ENCODE measurements at regions not wholly inside any gene's neighbourhood (a gene's known extent, or its start where the extent isn't known, plus 50 kb on each side); places are given as distances from the start of the nearest gene placed in this dataset.
"Not testable (repeated sequence)": the region's sequence is repeated elsewhere in the genome, so short reads cannot be mapped to it uniquely, and the experiment has no call there.

GRCh38 chr11:29623144-29623722, 393.6 kb downstream of the KCNA4 start:
- no peak for DNase-seq (ENCODE audit: low spot score)

- DNase-seq (ENCODE audit: low spot score) = no peak
Measured at GRCh38 chr11:29616611-29617010, 400.2 kb downstream of the KCNA4 start.

DNA sequence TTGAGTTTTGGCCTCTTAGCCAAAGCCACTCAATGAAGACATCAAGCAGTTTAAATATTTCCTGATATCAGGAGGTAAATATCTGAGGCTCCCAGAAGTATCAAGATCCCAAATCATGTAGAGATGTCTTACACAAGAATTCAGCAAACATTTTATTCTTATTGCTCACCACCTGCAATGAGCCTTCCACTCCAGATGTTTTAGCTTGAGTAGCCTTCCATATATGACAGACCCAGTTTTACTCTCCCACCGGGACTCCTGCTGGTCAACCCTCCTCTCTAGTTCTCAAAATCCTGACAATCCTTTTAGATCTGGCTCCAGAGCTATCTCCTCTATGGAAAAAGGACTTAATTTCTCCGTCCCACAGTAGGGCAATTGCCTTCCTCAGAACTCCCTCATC, 404.4 kb downstream of the KCNA4 start:
- no peak for DNase-seq (ENCODE audit: low spot score)

GRCh38 chr11:29606330-29607031, 410.3 kb downstream of the KCNA4 start:
- no peak for DNase-seq (ENCODE audit: low spot score)

- DNase-seq (ENCODE audit: low spot score) = not testable (repeated sequence)
Measured at GRCh38 chr11:29600151-29600575, 416.7 kb downstream of the KCNA4 start.

- DNase-seq (ENCODE audit: low spot score) = no peak
Measured at GRCh38 chr11:29584342-29584741, 432.5 kb downstream of the KCNA4 start.

- no peak for DNase-seq (ENCODE audit: low spot score)
Measured at GRCh38 chr11:29578806-29579205, 438.0 kb downstream of the KCNA4 start.

GRCh38 chr11:29564486-29564885, 452.3 kb downstream of the KCNA4 start:
- DNase-seq (ENCODE audit: low spot score) = no peak

DNA sequence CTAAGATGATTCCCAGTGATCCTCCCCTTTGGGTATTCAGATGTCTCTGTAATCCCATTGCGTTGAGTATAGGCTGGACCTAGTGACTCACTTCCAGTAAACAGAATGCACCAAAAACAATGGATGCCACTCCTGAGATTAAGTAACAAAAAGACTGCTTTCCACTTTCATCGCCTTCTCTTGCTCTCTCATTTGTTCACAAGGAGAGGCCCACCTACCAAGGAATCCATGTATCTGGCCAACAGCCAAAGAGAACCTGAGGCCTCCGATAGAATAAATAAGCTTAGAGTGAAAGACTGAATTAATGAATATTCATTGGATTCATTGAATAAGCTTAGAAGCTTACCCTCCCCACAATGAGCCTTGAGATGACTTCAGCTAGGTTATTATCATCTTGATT, 454.6 kb downstream of the KCNA4 start:
- DNase-seq (ENCODE audit: low spot score) = no peak

DNA sequence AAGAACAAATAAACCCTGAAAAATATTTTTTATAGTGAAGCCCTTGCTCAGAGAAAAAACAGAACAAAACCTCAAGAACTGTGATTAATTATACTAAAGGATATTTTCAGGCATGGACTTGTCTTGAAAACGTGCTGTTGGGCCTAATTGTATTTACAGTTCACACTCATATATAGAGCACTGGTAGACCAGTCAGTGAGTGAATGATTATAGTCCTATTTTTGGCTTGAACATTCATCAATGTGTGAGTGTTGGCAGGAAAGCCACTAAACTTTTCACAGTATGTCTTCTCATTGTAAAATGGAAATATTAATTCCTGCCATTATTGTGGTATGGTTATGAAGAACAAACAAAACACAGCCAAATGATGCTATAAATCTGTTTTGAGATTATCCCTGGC, 462.8 kb downstream of the KCNA4 start:
- no peak for DNase-seq (ENCODE audit: low spot score)

- DNase-seq (ENCODE audit: low spot score) = no peak
Measured at GRCh38 chr11:29538339-29539036, 478.3 kb downstream of the KCNA4 start.

GRCh38 chr11:29534836-29535235, 482.0 kb downstream of the KCNA4 start:
- peak; percentile 21 for DNase-seq (ENCODE audit: low spot score)

DNA sequence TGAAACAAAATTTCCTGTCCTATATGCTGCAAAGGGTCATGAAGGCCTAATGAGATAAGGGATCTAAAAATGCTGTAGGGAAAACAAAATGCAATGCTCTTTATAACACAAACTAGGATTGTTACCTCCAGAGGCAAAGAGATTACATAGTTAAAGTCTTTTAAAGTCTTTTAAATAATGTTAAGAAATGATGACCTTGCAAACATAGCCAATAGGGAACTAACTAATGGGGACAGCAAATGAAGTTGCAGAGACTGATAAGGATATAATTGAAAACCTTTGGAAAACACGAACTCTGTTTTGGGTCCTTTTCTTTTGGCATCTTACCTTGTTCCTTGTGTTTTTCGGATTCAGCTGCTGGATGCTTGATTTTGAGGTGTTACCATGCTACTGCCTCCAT, 485.9 kb downstream of the KCNA4 start:
- DNase-seq (ENCODE audit: low spot score) = no peak

GRCh38 chr11:29527391-29527936, 489.4 kb downstream of the KCNA4 start:
- peak; percentile 91 for DNase-seq (ENCODE audit: low spot score)

DNA sequence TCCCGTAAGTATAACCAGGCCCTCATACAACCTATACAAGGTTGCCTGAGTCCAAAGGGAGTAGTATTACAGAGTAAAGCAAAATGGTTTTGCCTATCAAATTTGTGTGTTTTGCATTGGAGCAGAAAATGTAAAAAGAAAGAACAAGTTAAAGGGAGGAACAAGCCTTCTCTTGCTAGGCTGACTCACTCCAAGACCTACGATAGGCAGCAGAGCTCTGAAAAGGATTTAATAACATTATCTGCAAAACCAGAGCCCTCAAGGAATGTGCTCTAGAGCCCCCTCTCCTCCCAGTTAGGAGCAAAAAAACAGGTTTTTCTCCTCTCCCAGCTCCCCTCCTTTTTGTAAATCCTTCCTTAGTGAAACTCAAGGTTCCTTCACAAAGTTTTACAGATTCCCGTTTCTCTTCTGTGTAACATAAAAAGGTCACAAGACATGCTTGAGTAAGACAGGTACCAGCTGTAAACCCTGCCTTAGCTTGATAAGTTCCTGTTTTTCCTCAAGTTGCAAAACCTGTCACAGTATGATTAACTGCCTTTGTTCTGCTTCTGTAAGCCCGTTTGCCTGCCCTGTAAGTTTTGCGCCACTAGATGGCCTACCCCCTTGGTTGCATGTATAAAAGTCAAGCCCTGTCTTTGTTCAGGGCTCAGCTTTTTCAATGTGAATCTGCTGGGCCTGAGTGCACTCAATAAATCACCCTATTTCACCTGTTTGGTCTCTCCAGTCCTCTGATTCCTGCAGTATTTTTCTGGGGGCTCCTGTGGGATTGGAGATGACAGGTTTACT, 498.2 kb downstream of the KCNA4 start:
- DNase-seq (ENCODE audit: low spot score) = peak; percentile 68

- DNase-seq (ENCODE audit: low spot score) = no peak
Measured at GRCh38 chr11:29511394-29511793, 505.4 kb downstream of the KCNA4 start.

DNA sequence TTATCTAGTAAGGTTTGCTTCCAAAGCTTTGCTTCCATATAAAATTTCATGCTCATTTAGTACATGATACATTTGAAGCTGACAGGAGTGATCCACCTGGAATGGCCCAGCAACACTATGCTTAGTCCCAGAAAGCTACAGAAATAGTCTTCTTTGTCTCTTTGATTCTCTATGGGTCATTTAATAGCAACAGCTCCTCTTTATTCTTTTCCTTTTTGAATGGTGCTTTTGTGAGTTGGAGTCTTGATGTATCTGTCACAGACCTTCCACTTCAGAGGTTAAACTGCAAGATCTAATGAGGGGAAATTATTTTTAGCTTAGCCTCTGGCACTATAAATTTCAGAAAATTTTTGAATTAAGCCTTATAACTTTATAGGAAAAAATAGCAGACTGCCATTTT, 509.5 kb downstream of the KCNA4 start:
- no peak for DNase-seq (ENCODE audit: low spot score)

GRCh38 chr11:29495676-29496075, 521.2 kb downstream of the KCNA4 start:
- no peak for DNase-seq (ENCODE audit: low spot score)

DNA sequence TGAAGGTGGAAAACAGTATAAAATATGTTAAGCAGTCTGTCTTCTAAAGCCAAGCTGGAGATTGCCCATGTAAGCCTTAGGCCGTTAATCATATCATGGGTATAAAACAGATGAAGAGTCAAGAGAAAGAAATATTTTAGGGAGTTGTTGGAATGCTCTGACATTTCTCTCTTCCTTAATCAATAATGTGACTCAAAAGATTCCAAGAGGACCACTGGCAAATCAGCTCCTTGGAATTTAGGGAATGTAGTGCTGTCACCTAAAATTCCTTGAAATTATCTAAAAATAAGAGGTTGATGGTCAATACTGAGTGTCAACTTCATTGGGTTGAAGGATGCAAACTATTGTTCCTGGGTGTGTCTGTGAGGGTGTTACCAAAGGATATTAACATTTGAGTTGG, 525.9 kb downstream of the KCNA4 start:
- DNase-seq (ENCODE audit: low spot score) = peak; percentile 26

- DNase-seq (ENCODE audit: low spot score) = no peak
Measured at GRCh38 chr11:29486301-29486700, 530.5 kb downstream of the KCNA4 start.

DNA sequence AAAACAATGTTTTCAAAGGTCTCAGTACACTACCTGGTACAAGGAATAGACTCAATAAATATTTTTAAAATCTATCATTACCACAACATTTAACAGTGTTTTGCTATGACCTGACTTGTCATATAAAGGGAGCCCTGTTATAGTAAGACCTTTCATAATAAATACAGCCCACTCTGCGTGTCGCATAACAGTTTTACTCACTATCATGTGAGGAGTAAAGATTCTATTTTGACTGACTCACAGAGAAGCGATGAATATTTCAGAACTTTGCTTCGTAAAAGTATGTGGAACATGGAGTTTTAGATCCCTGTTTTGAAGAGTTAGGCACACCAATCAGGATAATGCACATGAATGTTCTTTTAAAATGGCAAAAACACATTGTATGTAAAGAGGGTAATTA, 531.2 kb downstream of the KCNA4 start:
- DNase-seq (ENCODE audit: low spot score) = no peak

- DNase-seq (ENCODE audit: low spot score) = no peak
Measured at GRCh38 chr11:29484548-29484947, 532.3 kb downstream of the KCNA4 start.

All from kidney tubule cell (primary cell).